Esophagus muscularis mucosa (tissue), 4 donors: ENCODE measurements at regions not wholly inside any gene's neighbourhood (a gene's known extent, or its start where the extent isn't known, plus 50 kb on each side); places are given as distances from the start of the nearest gene placed in this dataset.

ENCODE experiments used
- DNase-seq: peaks from one replicate; pipeline ENCODE4 v3.0.0-alpha.2; 2017; ENCODE audit errors: extremely low spot score
- H3K27ac ChIP-seq, 4 donors: fragments of 200-600 bp; sonication (generic); replicated peaks in 1 of 4; 1 replicate in 3 of 4; 2 replicates in 1 of 4; pipeline ENCODE4 v1.5.1; 2016 to 2019; ENCODE audit warnings: mild to moderate bottlenecking in 1 of 4
- H3K27me3 ChIP-seq, 4 donors: fragments of 200-600 bp; sonication (generic); one replicate each; pipeline versions ENCODE4 v1.5.1 to v1.6.0; 2016 to 2019
- H3K36me3 ChIP-seq, 4 donors: fragments of 200-600 bp; sonication (generic); one replicate each; pipeline ENCODE4 v1.5.1; 2016 to 2019
- H3K4me1 ChIP-seq, 4 donors: fragments of 200-600 bp; sonication (generic); one replicate each; pipeline ENCODE4 v1.5.1; 2016 to 2019
- H3K4me3 ChIP-seq, 4 donors: fragments of 200-600 bp; sonication (generic); 1 replicate in 2 of 4; 2 replicates in 2 of 4; pipeline ENCODE4 v1.5.1; 2016 to 2019; ENCODE audit warnings: mild to moderate bottlenecking in 4 of 4, moderate library complexity in 1 of 4
- H3K9me3 ChIP-seq, 4 donors: fragments of 200-600 bp; sonication (generic); 1 replicate in 3 of 4; 2 replicates in 1 of 4; pipeline ENCODE4 v1.5.1; 2016 to 2019
- CTCF ChIP-seq, 3 experiments: fragments of 200-600 bp in 2 of 3; fragments of 450-650 bp in 1 of 3; sonication (generic) in 2 of 3; IDR thresholded peaks; one replicate each; pipeline ENCODE4 v1.5.1; 2017 to 2019; ENCODE audit warnings: antibody characterized with exemption in 3 of 3, mild to moderate bottlenecking in 2 of 3, moderate library complexity in 1 of 3
- EP300 ChIP-seq: sonication (generic); formaldehyde crosslinking; IDR thresholded peaks from one replicate; pipeline ENCODE4 v1.6.1; 2017; ENCODE audit warnings: antibody characterized with exemption
- POLR2A ChIP-seq: fragments of 450-650 bp; IDR thresholded peaks from one replicate; pipeline ENCODE4 v1.6.1; 2017; ENCODE audit warnings: antibody characterized with exemption, moderate library complexity, mild to moderate bottlenecking, low read depth
- POLR2AphosphoS5 ChIP-seq, 2 donors: sonication (generic); formaldehyde crosslinking; IDR thresholded peaks; one replicate each; pipeline ENCODE4 v1.6.1; 2017; ENCODE audit warnings: antibody characterized with exemption in 2 of 2
- WGBS: methylation state at CpG from one replicate; pipeline ENCODE4 v1.1.5; 2018; 5-methylcytosine and 5-hydroxymethylcytosine counted together
- intact Hi-C: fragments of 100-400 bp; cut with DNase I; formaldehyde crosslinking; loops from one replicate; pipeline ENCODE4 v1.15.1; 2023

- TF ChIP-seq CTCF (IDR thresholded peaks at IDR 0.05): no peak
- no peak for TF ChIP-seq POLR2AphosphoS5 (IDR thresholded peaks at IDR 0.05)
- TF ChIP-seq EP300: no peak
- TF ChIP-seq POLR2A: no peak
- Histone ChIP-seq H3K27ac (no peak overlapping the region), H3K36me3 (no peaks in the 10 kb centered on the region), H3K27me3 (no peaks in the 10 kb centered on the region), H3K4me3 (no peak overlapping the region), H3K4me1 (no peaks in the 10 kb centered on the region), H3K9me3 (no peaks in the 10 kb centered on the region)
- WGBS: 56% methylated on average over 5 of the region's 5 CpGs
- DNase-seq: no peak
- intact Hi-C loops: no loop called here
Measured at GRCh38 chr4:135741583-135741982, 1540.0 kb upstream of the PABPC4L start.

- H3K36me3 ChIP-seq: no peaks in the 10 kb centered on the region
- H3K4me1 ChIP-seq: no peaks in the 10 kb centered on the region
- intact Hi-C loops: no loop called here
- no peak for DNase-seq
- H3K27me3 ChIP-seq: no peaks in the 10 kb centered on the region
- H3K9me3 ChIP-seq: no peaks in the 10 kb centered on the region
- TF ChIP-seq POLR2A (no peak), CTCF (IDR thresholded peaks at IDR 0.05) (no peak), EP300 (no peak), POLR2AphosphoS5 (IDR thresholded peaks at IDR 0.05) (no peak)
- WGBS: 85% methylated on average over 2 of the region's 2 CpGs
- no peak overlapping the region for H3K27ac ChIP-seq
- H3K4me3 ChIP-seq: no peak overlapping the region
Measured at GRCh38 chr4:135739354-135739753, 1537.8 kb upstream of the PABPC4L start.

DNA sequence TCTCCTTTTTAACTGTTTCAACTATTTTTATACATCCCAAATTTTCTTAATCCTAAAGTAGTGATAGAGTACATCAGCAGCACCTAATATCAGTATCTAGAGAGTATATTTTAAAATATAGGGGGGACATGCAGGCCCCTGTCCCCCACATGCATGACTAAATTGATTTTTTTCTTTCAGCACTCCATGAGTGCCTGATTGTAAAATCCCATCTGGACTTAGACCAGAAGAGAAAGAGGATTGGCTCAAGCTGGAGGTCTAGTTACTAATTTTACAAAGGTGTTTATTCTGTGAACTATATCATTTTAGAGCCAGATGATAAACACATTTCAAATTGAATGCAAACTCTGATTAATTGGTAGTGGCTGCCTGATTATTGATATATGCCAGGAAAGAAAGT lies 1533.9 kb upstream of the PABPC4L start:
- no peaks in the 10 kb centered on the region for H3K4me1 ChIP-seq
- TF ChIP-seq EP300: no peak
- TF ChIP-seq POLR2A: no peak
- TF ChIP-seq POLR2AphosphoS5 (IDR thresholded peaks at IDR 0.05): no peak
- TF ChIP-seq CTCF (IDR thresholded peaks at IDR 0.05): no peak
- H3K27ac ChIP-seq: no peak overlapping the region
- H3K36me3 ChIP-seq: no peaks in the 10 kb centered on the region
- no peak for DNase-seq
- H3K27me3 ChIP-seq: no peaks in the 10 kb centered on the region
- H3K4me3 ChIP-seq: no peak overlapping the region
- intact Hi-C loops: no loop called here
- H3K9me3 ChIP-seq: no peaks in the 10 kb centered on the region

GRCh38 chr4:135732448-135732847 lies 1530.9 kb upstream of the PABPC4L start:
- intact Hi-C loops: no loop called here
- no peaks in the 10 kb centered on the region for H3K27me3 ChIP-seq
- TF ChIP-seq POLR2A (no peak), EP300 (no peak), POLR2AphosphoS5 (IDR thresholded peaks at IDR 0.05) (no peak), CTCF (IDR thresholded peaks at IDR 0.05) (no peak)
- DNase-seq: no peak
- WGBS: 74% methylated on average over 4 of the region's 4 CpGs
- H3K4me3 ChIP-seq: no peak overlapping the region
- H3K4me1 ChIP-seq: no peaks in the 10 kb centered on the region
- no peaks in the 10 kb centered on the region for H3K36me3 ChIP-seq
- H3K27ac ChIP-seq: no peak overlapping the region
- H3K9me3 ChIP-seq: no peaks in the 10 kb centered on the region

DNA sequence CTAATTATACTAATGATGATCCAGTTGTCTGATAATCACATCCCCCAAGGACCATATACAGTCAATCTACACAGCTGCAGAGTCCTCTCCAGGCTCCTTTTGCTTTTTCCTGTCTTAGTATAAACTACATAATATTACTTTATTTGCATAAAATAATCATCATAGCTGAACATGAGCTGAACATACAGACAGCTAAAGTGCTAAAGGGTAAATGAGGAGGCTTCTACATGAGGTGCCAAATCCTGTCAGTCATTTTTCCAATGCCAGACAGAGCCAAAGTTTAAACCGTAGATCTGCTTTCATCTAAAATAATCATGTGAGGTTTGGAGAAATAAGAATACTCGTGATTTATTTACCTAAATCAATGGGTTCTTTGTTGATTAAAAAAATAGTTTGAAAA lies 1530.1 kb upstream of the PABPC4L start:
- Histone ChIP-seq H3K4me1 (no peaks in the 10 kb centered on the region), H3K4me3 (no peak overlapping the region), H3K27ac (no peak overlapping the region), H3K36me3 (no peaks in the 10 kb centered on the region), H3K9me3 (no peaks in the 10 kb centered on the region), H3K27me3 (no peaks in the 10 kb centered on the region)
- DNase-seq: no peak
- 73% methylated on average over 2 of the region's 2 CpGs for WGBS
- intact Hi-C loops: no loop called here
- TF ChIP-seq POLR2AphosphoS5 (IDR thresholded peaks at IDR 0.05): no peak
